SKM-1 treated with dmso at 0.1 percent for 144 hours (cell line): ENCODE measurements at regions not wholly inside any gene's neighbourhood (a gene's known extent, or its start where the extent isn't known, plus 50 kb on each side); places are given as distances from the start of the nearest gene placed in this dataset.

ENCODE experiments used
- DNase-seq: peaks from one replicate; lab custom pipeline; 2025; ENCODE audit not compliant: unreplicated experiment; lab: John Stamatoyannopoulos, UW

DNA sequence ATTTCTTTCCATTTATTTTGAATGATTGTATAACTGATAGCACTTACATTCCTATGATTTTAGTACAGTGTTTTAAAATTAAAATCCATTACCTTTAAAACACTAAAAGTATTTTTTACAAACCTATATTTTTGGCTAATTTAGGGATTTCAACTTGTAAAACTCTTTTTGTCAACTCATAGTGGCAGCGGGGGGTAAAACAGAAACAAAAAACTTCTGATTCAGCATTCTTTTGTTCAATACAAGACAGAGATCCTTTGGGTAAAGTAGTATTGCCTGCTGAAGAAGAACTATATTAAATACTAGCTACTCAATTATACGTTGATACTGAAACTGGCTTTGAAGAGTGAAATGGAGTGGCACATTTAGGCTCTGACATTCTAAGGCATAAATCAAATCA lies 437.4 kb upstream of the CDH19 start:
- DNase-seq: no peak

DNA sequence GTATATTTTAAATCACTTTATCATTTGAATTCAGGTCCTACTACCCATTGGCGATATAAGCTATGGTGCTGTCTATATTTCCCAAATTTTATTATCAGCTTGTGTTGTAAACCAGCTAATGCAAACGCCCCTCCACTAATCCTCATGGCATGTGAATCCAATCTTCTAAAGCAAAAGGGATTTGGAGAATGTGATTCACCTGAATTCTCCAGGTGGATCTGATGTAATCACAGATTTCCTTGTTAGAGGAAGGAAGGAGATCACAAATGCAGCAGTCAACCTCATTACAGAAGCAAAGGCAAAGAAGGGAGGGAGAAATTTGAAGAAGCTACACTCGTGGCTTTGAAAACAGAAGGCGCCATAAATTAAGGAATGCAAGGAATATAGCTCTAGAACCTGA lies 431.1 kb upstream of the CDH19 start:
- DNase-seq: no peak

DNA sequence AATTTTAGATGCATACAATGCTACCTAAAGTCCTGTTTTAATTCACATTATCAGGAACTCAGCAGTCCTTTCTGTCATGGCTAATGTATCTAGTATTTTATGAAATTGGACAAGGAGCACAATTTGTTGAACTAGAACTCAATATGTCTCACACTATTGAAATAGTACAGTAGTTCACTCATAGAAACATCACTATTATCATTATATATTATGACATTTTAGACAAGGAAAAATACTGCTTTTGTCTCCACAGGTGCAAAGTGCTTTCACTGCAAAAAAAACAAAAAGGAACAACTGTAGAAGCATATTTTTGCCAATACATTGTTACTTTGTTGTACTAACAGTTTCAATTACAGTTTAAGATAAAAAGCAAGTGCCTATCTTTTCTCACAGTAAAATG lies 419.2 kb upstream of the CDH19 start:
- no peak for DNase-seq

GRCh38 chr18:67010919-67011318 lies 407.0 kb upstream of the CDH19 start:
- no peak for DNase-seq

DNA sequence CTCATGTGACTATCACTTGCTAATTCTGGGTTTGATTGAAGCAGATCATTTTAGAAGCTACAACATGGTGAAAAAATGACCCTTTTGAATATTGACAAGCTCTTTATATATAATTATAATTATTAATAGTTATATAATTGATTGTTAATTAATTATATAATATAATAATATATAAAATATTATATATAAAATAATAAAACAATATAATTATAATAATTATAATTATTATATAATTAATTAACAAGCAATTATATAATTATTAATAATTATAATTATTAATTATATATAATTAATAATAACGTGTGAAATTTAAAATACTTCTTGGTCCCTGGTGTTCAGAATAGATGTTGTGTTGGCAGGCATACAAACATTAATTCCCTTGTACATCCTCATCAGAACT lies 404.1 kb upstream of the CDH19 start:
- no peak for DNase-seq

DNA sequence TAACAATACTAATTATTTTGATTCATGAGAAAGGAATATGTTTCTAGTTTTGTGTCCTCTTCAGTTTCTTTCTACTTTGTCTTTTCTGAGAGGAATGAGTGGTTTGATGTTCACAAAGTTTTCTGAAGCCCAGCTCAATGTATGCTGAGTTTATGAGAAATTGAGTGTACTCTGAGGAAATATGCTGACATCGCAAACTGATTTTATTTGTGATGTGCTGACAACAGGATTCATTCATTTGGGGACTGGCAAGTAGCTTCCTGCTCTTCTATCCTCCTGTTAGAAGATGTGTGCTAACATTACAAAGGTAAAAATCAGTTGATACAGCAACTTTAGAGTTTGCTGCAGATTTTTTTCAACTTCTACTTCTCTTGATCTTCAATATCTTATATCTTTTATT lies 403.2 kb upstream of the CDH19 start:
- no peak for DNase-seq

DNA sequence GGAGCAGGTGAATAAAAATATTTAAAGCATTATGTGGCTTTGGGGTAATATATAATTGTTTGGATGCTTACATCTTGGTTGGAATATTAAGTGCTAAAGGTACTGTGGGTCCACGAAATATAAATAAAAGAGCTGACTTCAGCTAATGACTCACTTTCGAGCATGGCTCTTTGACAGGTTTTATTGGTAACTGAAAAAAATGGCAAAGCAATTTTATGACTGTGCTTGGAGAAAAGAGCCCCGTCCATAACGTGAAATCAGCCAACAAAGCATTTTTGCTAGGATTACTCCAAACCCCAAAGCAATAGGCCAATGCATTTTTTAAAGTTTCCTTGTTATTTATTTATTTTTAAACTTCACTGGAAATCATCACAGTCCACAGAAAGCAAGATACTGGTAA lies 397.2 kb upstream of the CDH19 start:
- no peak for DNase-seq

DNA sequence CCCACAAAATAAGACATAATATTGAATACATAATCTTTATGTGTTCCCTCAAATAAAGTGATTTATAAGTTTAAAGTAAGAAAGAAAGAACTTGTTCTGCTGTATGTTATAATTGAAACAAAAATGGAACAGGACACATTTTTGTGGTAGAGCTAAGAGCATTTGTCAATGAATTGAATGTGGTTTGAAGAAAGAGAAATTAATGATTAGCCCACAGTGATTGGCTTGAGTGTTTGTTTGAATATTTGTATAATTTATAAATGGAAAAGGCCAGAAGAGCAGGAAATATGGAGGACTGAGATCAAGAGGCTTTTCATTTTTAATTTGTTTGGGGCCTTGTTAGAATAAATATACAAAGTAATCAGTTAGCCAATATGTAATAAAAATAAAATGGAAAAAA lies 395.1 kb upstream of the CDH19 start:
- DNase-seq: no peak

DNA sequence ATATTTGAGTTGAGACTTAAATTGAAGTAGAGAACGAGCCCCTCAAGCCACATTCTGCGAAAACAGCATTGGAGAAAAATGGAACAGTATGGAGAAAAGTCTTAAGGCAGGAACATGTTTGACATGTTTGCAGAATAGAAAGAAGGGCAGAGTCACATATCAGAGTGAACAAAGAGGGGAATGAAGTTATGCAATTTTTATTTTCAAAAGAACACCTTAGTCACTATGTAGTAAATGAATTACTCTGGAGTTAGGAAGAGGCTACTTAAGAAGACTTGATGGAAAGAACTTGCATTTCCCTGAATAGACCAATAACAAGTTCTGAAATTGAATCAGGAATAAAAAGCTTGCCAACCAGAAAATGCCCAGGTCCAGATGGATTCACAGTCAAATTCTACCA lies 391.4 kb upstream of the CDH19 start:
- DNase-seq: no peak

GRCh38 chr18:66994790-66995189 lies 390.9 kb upstream of the CDH19 start:
- no peak for DNase-seq

- no peak for DNase-seq
Observed at GRCh38 chr18:66993492-66993891, 389.6 kb upstream of the CDH19 start.

GRCh38 chr18:66990909-66991308 lies 387.0 kb upstream of the CDH19 start:
- DNase-seq: no peak

- no peak for DNase-seq
Observed at GRCh38 chr18:66979009-66979408, 375.1 kb upstream of the CDH19 start.

DNA sequence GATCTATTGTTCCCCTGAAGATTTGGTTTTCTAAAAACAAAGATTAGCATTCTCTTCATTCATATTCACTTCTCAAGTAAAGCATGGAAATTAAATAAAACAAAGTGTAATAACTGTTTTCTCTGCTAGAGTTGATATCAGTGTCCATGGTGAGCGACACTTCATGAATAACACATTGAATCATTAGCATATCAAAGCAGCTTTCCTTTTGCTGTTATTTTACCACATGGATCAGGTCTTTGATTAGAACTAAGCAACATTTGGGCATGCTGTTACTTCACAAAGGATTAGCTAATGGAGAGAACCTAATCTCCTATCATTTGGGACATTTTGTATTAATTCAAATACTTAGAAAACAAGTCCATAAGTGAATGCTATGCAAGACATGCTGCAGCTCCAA lies 368.8 kb upstream of the CDH19 start:
- DNase-seq: no peak

DNA sequence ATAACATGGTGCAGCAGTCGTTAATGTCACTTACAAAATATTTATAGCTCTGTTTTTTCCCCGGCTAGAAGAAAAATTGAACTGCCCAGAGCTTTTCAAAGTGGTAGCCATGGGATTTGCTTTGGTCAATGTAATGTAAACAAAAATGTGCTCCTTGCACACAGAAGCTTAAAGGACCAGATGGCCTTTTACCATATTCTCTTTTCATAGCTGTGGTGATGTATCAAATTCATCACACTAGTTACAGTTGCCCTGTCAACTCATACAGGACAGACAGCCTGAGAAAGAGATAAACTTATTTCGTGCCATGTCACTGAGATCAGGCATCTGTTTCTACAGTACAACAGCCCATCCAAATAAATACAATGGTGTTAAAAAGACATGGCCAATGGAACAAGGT lies 368.1 kb upstream of the CDH19 start:
- no peak for DNase-seq

GRCh38 chr18:66966171-66966570 lies 362.3 kb upstream of the CDH19 start:
- DNase-seq: no peak

- no peak for DNase-seq
Observed at GRCh38 chr18:66958309-66958708, 354.4 kb upstream of the CDH19 start.

- DNase-seq: no peak
Observed at GRCh38 chr18:66951750-66952149, 347.9 kb upstream of the CDH19 start.

GRCh38 chr18:66949419-66949818 lies 345.5 kb upstream of the CDH19 start:
- no peak for DNase-seq

DNA sequence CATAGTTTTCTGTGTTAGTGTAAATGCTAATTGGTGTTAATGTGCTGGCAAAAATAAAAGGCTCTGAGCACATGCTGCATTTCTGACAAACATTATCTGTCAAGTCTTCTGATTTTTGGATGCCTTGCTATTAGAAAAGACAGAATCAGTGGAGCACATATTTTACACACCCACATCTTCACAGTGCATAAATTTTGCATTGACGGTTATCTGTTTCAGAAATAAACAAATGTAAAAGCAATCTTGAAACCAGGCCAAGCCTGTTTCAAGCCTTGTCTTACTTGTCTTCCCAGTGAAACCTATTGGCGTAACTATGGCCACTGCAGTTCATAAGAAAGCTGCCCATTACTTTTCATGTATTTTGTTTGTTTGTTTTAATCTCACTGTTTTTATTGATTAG lies 333.7 kb upstream of the CDH19 start:
- DNase-seq: no peak

- no peak for DNase-seq
Observed at GRCh38 chr18:66931010-66931409, 327.1 kb upstream of the CDH19 start.

DNA sequence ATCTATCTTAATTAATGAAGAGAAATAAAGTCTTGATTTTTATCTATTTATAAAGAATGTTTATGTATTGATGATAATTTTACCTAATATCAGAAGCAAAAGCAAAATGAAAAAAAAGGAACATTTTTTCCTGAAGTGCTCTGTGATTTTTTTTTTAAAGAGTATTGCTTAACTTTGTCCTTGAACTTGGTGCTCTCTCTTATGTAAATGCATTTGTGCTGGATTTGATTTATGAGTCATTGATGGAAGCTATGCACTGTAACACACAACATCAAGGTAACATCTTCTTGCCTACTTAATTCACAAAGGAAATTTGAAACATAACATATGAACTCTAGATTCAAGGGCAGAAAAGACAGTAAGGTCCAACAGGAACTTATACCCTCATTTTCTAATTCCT lies 312.9 kb upstream of the CDH19 start:
- no peak for DNase-seq

- no peak for DNase-seq
Observed at GRCh38 chr18:66900837-66901236, 296.9 kb upstream of the CDH19 start.

DNA sequence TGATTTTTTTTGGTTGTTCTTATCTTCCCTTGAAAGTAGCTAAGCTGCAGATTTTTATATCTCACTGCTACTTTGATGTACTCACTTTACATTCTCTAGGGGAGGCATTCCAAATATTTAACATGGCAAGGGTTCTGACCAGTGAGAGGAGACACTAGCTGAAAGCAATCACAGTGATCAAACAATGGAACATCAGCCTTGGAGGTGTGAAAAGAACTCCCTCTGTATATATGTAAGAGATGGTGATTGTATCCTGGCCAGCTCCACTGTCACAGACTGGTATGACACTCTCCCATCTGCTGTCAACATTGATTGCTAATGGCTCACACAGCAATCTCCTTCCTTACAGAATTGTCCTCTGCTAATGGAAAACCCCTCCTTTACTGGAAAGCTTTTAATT lies 291.7 kb upstream of the CDH19 start:
- DNase-seq: no peak
